Natural killer cell (primary cell): ENCODE measurements at regions not wholly inside any gene's neighbourhood (a gene's known extent, or its start where the extent isn't known, plus 50 kb on each side); places are given as distances from the start of the nearest gene placed in this dataset.
A peak's percentile ranks its signal among the peaks of the same experiment; 100 is the strongest.

ENCODE experiments used
- ATAC-seq, 3 donors: fragments of 150-1000 bp in 2 of 3; fragments of 200-7000 bp in 1 of 3; cut with Tn5 transposase; 1 replicate in 1 of 3; 2 replicates in 2 of 3; pipeline ENCODE4 v1.10.0; 2021; ENCODE audit warnings: mild to moderate bottlenecking in 2 of 3, moderate library complexity in 2 of 3
- DNase-seq, 2 donors: peaks; one replicate each; pipeline versions ENCODE4 v3.0.0 to v3.0.0-alpha.2; 2013 to 2021; ENCODE audit warnings: mixed read lengths in 1 of 2
- H3K27ac ChIP-seq: one replicate; pipeline ENCODE4 v1.5.1; 2013; ENCODE audit warnings: mild to moderate bottlenecking, low read length
- H3K27me3 ChIP-seq: one replicate; pipeline ENCODE4 v1.6.1; 2013; ENCODE audit warnings: low read length; ENCODE audit not compliant: control insufficient read depth, insufficient read depth
- H3K36me3 ChIP-seq: one replicate; pipeline ENCODE4 v1.6.1; 2013; ENCODE audit warnings: low read length; ENCODE audit not compliant: control insufficient read depth, insufficient read depth
- H3K4me1 ChIP-seq: one replicate; pipeline ENCODE4 v1.6.1; 2013; ENCODE audit warnings: low read length; ENCODE audit not compliant: control insufficient read depth, insufficient read depth
- H3K4me3 ChIP-seq: one replicate; pipeline ENCODE4 v1.5.1; 2013; ENCODE audit warnings: low read length
- H3K9me3 ChIP-seq: one replicate; pipeline ENCODE4 v1.6.1; 2013; ENCODE audit warnings: low read length; ENCODE audit not compliant: control insufficient read depth, insufficient read depth
- H3K27ac Mint-ChIP-seq, 2 donors: one replicate each; pipeline ENCODE4 v1.8.0; 2022; ENCODE audit warnings: mild to moderate bottlenecking in 2 of 2, mixed read lengths in 2 of 2, moderate library complexity in 1 of 2
- H3K27me3 Mint-ChIP-seq, 2 donors: one replicate each; pipeline ENCODE4 v1.8.0; 2022; ENCODE audit warnings: low read depth in 2 of 2, mixed read lengths in 2 of 2
- H3K36me3 Mint-ChIP-seq: one replicate; pipeline ENCODE4 v1.8.0; 2022; ENCODE audit warnings: mixed read lengths
- H3K4me1 Mint-ChIP-seq, 2 donors: one replicate each; pipeline ENCODE4 v1.8.0; 2022; ENCODE audit warnings: mixed read lengths in 2 of 2
- H3K4me3 Mint-ChIP-seq: one replicate; pipeline ENCODE4 v1.8.0; 2022; ENCODE audit warnings: mild to moderate bottlenecking, moderate library complexity, mixed read lengths
- H3K9me3 Mint-ChIP-seq, 2 donors: one replicate each; pipeline ENCODE4 v1.8.0; 2022; ENCODE audit warnings: mixed read lengths in 2 of 2
- CTCF ChIP-seq: fragments of 200-600 bp; IDR thresholded peaks from one replicate; pipeline ENCODE4 v1.8.0; 2022; ENCODE audit warnings: antibody characterized with exemption
- WGBS: methylation state at CpG from one replicate; pipeline ENCODE4 v1.1.7; 2013; ENCODE audit warnings: missing lambda C conversion rate; ENCODE audit not compliant: insufficient coverage; 5-methylcytosine and 5-hydroxymethylcytosine counted together
- intact Hi-C: fragments of 100-400 bp; cut with micrococcal nuclease; formaldehyde crosslinking; loops from one replicate; pipeline ENCODE4 v1.14.2; 2022

GRCh38 chr3:177345049-177345972, 148.0 kb upstream of the TBL1XR1 start:
- Mint-ChIP-seq H3K36me3 (no peaks in the 10 kb centered on the region), H3K4me1 (peaks cover 15 to 16% of the 10 kb centered on the region in 2 donors), H3K27me3 (no peaks in the 10 kb centered on the region), H3K27ac (peak overlapping the region; percentile 21 to 79), H3K4me3 (no peak overlapping the region), H3K9me3 (no peaks in the 10 kb centered on the region)
- H3K4me3 ChIP-seq, result no peak overlapping the region
- ATAC-seq (peak; percentile 80 to 89 (median 87)), DNase-seq (peak; percentile 25 to 50)
- H3K36me3 ChIP-seq, result no peaks in the 10 kb centered on the region
- intact Hi-C loops, result no loop called here
- no peaks in the 10 kb centered on the region for H3K9me3 ChIP-seq
- 26% methylated on average over 9 of the region's 12 CpGs for WGBS
- TF ChIP-seq CTCF, result no peak
- H3K27ac ChIP-seq, result no peak overlapping the region
- peaks cover 7% of the 10 kb centered on the region for H3K4me1 ChIP-seq
- no peaks in the 10 kb centered on the region for H3K27me3 ChIP-seq

- peaks cover 15 to 16% of the 10 kb centered on the region in 2 donors for H3K4me1 Mint-ChIP-seq
- no peak overlapping the region for H3K27ac ChIP-seq
- no peak overlapping the region for H3K4me3 ChIP-seq
- no peaks in the 10 kb centered on the region for H3K9me3 ChIP-seq
- intact Hi-C loops, result no loop called here
- TF ChIP-seq CTCF, result no peak
- H3K36me3 Mint-ChIP-seq, result no peaks in the 10 kb centered on the region
- no peaks in the 10 kb centered on the region for H3K36me3 ChIP-seq
- no peak for DNase-seq
- no peaks in the 10 kb centered on the region for H3K27me3 ChIP-seq
- no peaks in the 10 kb centered on the region for H3K27me3 Mint-ChIP-seq
- H3K27ac Mint-ChIP-seq, result peak overlapping the region; percentile 21 to 79
- no peaks in the 10 kb centered on the region for H3K9me3 Mint-ChIP-seq
- peak; percentile 50 to 77 (median 54) for ATAC-seq
- peaks cover 7% of the 10 kb centered on the region for H3K4me1 ChIP-seq
- no peak overlapping the region for H3K4me3 Mint-ChIP-seq
Measured at GRCh38 chr3:177345973-177346503, 148.8 kb upstream of the TBL1XR1 start.

GRCh38 chr3:177346878-177347277, 149.6 kb upstream of the TBL1XR1 start:
- no peaks in the 10 kb centered on the region for H3K36me3 ChIP-seq
- Mint-ChIP-seq H3K4me1 (peaks cover 15 to 16% of the 10 kb centered on the region in 2 donors), H3K36me3 (no peaks in the 10 kb centered on the region), H3K27ac (no peak overlapping the region), H3K27me3 (no peaks in the 10 kb centered on the region), H3K9me3 (no peaks in the 10 kb centered on the region), H3K4me3 (no peak overlapping the region)
- DNase-seq (no peak), ATAC-seq (no peak)
- peaks cover 7% of the 10 kb centered on the region for H3K4me1 ChIP-seq
- no peak overlapping the region for H3K27ac ChIP-seq
- no peak overlapping the region for H3K4me3 ChIP-seq
- H3K9me3 ChIP-seq, result no peaks in the 10 kb centered on the region
- H3K27me3 ChIP-seq, result no peaks in the 10 kb centered on the region
- intact Hi-C loops, result no loop called here
- TF ChIP-seq CTCF, result no peak
